ENCODE measurements at regions not wholly inside any gene's neighbourhood (a gene's known extent, or its start where the extent isn't known, plus 50 kb on each side); places are given as distances from the start of the nearest gene placed in this dataset.
A peak's percentile ranks its signal among the peaks of the same experiment; 100 is the strongest.

- intact Hi-C loops (cut with DNase I; ENCODE audit: low total_unique reads), result no loop called here
- H3K4me3 ChIP-seq, result peak overlapping the region; percentile 43 to 60
- no peaks in the 10 kb centered on the region for H3K36me3 ChIP-seq
- peak overlapping the region; percentile 54 to 67 for H3K27ac ChIP-seq
- H3K27me3 ChIP-seq, result peaks cover 0 to 12% of the 10 kb centered on the region in 2 donors
- peaks cover 0 to 17% (median 14%) of the 10 kb centered on the region in 4 donors for H3K4me1 ChIP-seq
- peak in 1 of 2 donors; percentile 58 for DNase-seq
- TF ChIP-seq CTCF (IDR thresholded peaks at IDR 0.05), result no peak
- no peaks in the 10 kb centered on the region for H3K9me3 ChIP-seq
Measured at GRCh38 chr11:70568814-70569617, 170.7 kb downstream of the CTTN start.

- no peak overlapping the region for H3K4me3 ChIP-seq
- intact Hi-C loops (cut with DNase I; ENCODE audit: low total_unique reads), result no loop called here
Measured at GRCh38 chr11:70569618-70569890, 171.2 kb downstream of the CTTN start.

GRCh38 chr11:70569996-70570692, 171.8 kb downstream of the CTTN start:
- peaks cover 0 to 17% (median 14%) of the 10 kb centered on the region in 4 donors for H3K4me1 ChIP-seq
- no peaks in the 10 kb centered on the region for H3K36me3 ChIP-seq
- H3K4me3 ChIP-seq, result no peak overlapping the region
- peak in 1 of 2 donors; percentile 33 for DNase-seq
- H3K9me3 ChIP-seq, result no peaks in the 10 kb centered on the region
- TF ChIP-seq CTCF (IDR thresholded peaks at IDR 0.05), result no peak
- H3K27me3 ChIP-seq, result peaks cover 0 to 20% of the 10 kb centered on the region in 2 donors
- intact Hi-C loops (cut with DNase I; ENCODE audit: low total_unique reads), result no loop called here
- no peak overlapping the region for H3K27ac ChIP-seq

More at GRCh38 chr11:70569618-70569890, 171.2 kb downstream of the CTTN start:
- Histone ChIP-seq H3K27ac (no peak overlapping the region), H3K9me3 (no peaks in the 10 kb centered on the region), H3K36me3 (no peaks in the 10 kb centered on the region), H3K27me3 (peaks cover 0 to 16% of the 10 kb centered on the region in 2 donors), H3K4me1 (peaks cover 0 to 17% (median 14%) of the 10 kb centered on the region in 4 donors)
- DNase-seq, result no peak
- no peak for TF ChIP-seq CTCF (IDR thresholded peaks at IDR 0.05)

- intact Hi-C loops (cut with DNase I; ENCODE audit: low total_unique reads), result no loop called here
- Histone ChIP-seq H3K9me3 (no peaks in the 10 kb centered on the region), H3K27ac (no peak overlapping the region), H3K4me1 (peaks cover 0 to 17% (median 14%) of the 10 kb centered on the region in 4 donors), H3K36me3 (no peaks in the 10 kb centered on the region), H3K27me3 (peaks cover 0 to 20% of the 10 kb centered on the region in 2 donors), H3K4me3 (no peak overlapping the region)
- peak in 1 of 2 donors; percentile 41 for DNase-seq
- TF ChIP-seq CTCF (IDR thresholded peaks at IDR 0.05), result no peak
Measured at GRCh38 chr11:70570693-70571395, 172.5 kb downstream of the CTTN start.

GRCh38 chr11:70572974-70573260, 174.6 kb downstream of the CTTN start:
- intact Hi-C loops (cut with DNase I; ENCODE audit: low total_unique reads), result no loop called here
- peak in 1 of 2 donors; percentile 28 for DNase-seq

More at GRCh38 chr11:70572974-70573260, 174.6 kb downstream of the CTTN start:
- TF ChIP-seq CTCF (IDR thresholded peaks at IDR 0.05), result no peak
- Histone ChIP-seq H3K4me3 (no peak overlapping the region), H3K27me3 (peaks cover 0 to 26% of the 10 kb centered on the region in 2 donors), H3K36me3 (no peaks in the 10 kb centered on the region), H3K27ac (no peak overlapping the region), H3K9me3 (no peaks in the 10 kb centered on the region), H3K4me1 (peaks cover 0 to 13% (median 9%) of the 10 kb centered on the region in 4 donors)
